OCI-LY1 (cell line): ENCODE measurements at regions not wholly inside any gene's neighbourhood (a gene's known extent, or its start where the extent isn't known, plus 50 kb on each side); places are given as distances from the start of the nearest gene placed in this dataset.

Experiments
- H2AFZ ChIP-seq: fragments of 200-600 bp; sonication (generic), shearing (Covaris generic); 2 replicates; pipeline ENCODE4 v1.6.0; 2014; ENCODE audit warnings: antibody characterized with exemption, mild to moderate bottlenecking, low read length
- H3F3A ChIP-seq: fragments of 200-600 bp; sonication (generic), shearing (Covaris generic); 2 replicates; pipeline ENCODE4 v1.6.0; 2014; ENCODE audit warnings: mild to moderate bottlenecking, antibody characterized with exemption, low read length, moderate library complexity; ENCODE audit not compliant: insufficient read depth
- H3K27ac ChIP-seq: fragments of 200-600 bp; sonication (generic); 2 replicates; pipeline ENCODE4 v1.5.1; 2014; ENCODE audit warnings: low read length, mixed run types, mild to moderate bottlenecking, low read depth; ENCODE audit not compliant: poor library complexity, severe bottlenecking
- H3K27me3 ChIP-seq: fragments of 200-600 bp; sonication (generic); 2 replicates; pipeline ENCODE4 v1.6.0; 2014; ENCODE audit warnings: antibody characterized with exemption, mild to moderate bottlenecking, low read length, moderate library complexity; ENCODE audit not compliant: insufficient read depth
- H3K36me3 ChIP-seq: fragments of 200-600 bp; sonication (generic); 2 replicates; pipeline ENCODE4 v1.6.1; 2014; ENCODE audit warnings: mild to moderate bottlenecking, antibody characterized with exemption, low read length, moderate library complexity, mixed read lengths; ENCODE audit not compliant: insufficient read depth
- H3K4me1 ChIP-seq: fragments of 200-600 bp; sonication (generic); 2 replicates; pipeline ENCODE4 v1.5.1; 2014; ENCODE audit warnings: mild to moderate bottlenecking, low read length, moderate library complexity; ENCODE audit not compliant: insufficient read depth, severe bottlenecking
- H3K4me2 ChIP-seq: fragments of 200-600 bp; sonication (generic), shearing (Covaris generic); 2 replicates; pipeline ENCODE4 v1.6.1; 2014; ENCODE audit warnings: low read length
- H3K4me3 ChIP-seq: fragments of 200-600 bp; sonication (generic); 2 replicates; pipeline ENCODE4 v1.5.1; 2014; ENCODE audit warnings: low read length, low read depth, mild to moderate bottlenecking, mixed read lengths; ENCODE audit not compliant: poor library complexity, severe bottlenecking
- H3K79me2 ChIP-seq: fragments of 200-600 bp; shearing (Covaris generic); 2 replicates; pipeline ENCODE4 v1.6.1; 2016; ENCODE audit warnings: mixed run types, low read length, mixed read lengths; ENCODE audit not compliant: insufficient read depth
- H3K9ac ChIP-seq: fragments of 200-600 bp; sonication (generic), shearing (Covaris generic); 2 replicates; pipeline ENCODE4 v1.6.1; 2014; ENCODE audit warnings: mild to moderate bottlenecking, low read length, mixed read lengths
- H3K9me2 ChIP-seq: fragments of 200-600 bp; sonication (generic), shearing (Covaris generic); 2 replicates; pipeline ENCODE4 v1.6.1; 2014; ENCODE audit warnings: low read depth, mild to moderate bottlenecking, low read length, mixed read lengths
- H3K9me3 ChIP-seq: fragments of 200-600 bp; shearing (Covaris generic); 2 replicates; pipeline ENCODE4 v1.6.1; 2014; ENCODE audit warnings: low read length, mixed read lengths
- H4K20me1 ChIP-seq: fragments of 200-600 bp; sonication (generic), shearing (Covaris generic); 2 replicates; pipeline ENCODE4 v1.6.0; 2016; ENCODE audit warnings: mild to moderate bottlenecking, low read length; ENCODE audit not compliant: insufficient read depth
- CTCF ChIP-seq: fragments of 200-600 bp; sonication (generic), shearing (Covaris generic); IDR thresholded peaks from 2 replicates; pipeline ENCODE4 v1.5.1; 2017; ENCODE audit warnings: mild to moderate bottlenecking, antibody characterized with exemption, low read length, moderate library complexity, mixed read lengths
- EZH2 ChIP-seq: fragments of 200-600 bp; sonication (generic), shearing (Covaris generic); IDR thresholded peaks from 2 replicates; pipeline ENCODE4 v1.8.0; 2017; ENCODE audit warnings: borderline replicate concordance, mixed run types, mild to moderate bottlenecking, antibody characterized with exemption, low read length, moderate library complexity, mixed read lengths

- TF ChIP-seq CTCF (no peak), EZH2 (no peak)
- H3F3A ChIP-seq: no peaks in the 10 kb centered on the region
Observed at GRCh38 chr5:116900793-116901192, 326.2 kb upstream of the SEMA6A start.

GRCh38 chr5:116898917-116899316 lies 324.3 kb upstream of the SEMA6A start:
- Histone ChIP-seq H3K27me3 (no peaks in the 10 kb centered on the region), H3K9me2 (no peaks in the 10 kb centered on the region), H3K4me3 (no peak overlapping the region), H4K20me1 (no peaks in the 10 kb centered on the region), H3K36me3 (no peaks in the 10 kb centered on the region), H3K9me3 (no peaks in the 10 kb centered on the region), H3F3A (no peaks in the 10 kb centered on the region), H2AFZ (no peak overlapping the region), H3K4me2 (no peak overlapping the region), H3K9ac (no peak overlapping the region), H3K4me1 (no peaks in the 10 kb centered on the region), H3K27ac (no peak overlapping the region), H3K79me2 (no peaks in the 10 kb centered on the region)
- no peak for TF ChIP-seq CTCF
- TF ChIP-seq EZH2: no peak

More at GRCh38 chr5:116900793-116901192, 326.2 kb upstream of the SEMA6A start:
- no peak overlapping the region for H3K9ac ChIP-seq
- no peaks in the 10 kb centered on the region for H3K9me2 ChIP-seq
- H3K4me2 ChIP-seq: no peak overlapping the region
- H3K4me3 ChIP-seq: no peak overlapping the region
- no peak overlapping the region for H2AFZ ChIP-seq
- no peaks in the 10 kb centered on the region for H3K79me2 ChIP-seq
- H3K27me3 ChIP-seq: no peaks in the 10 kb centered on the region
- no peak overlapping the region for H3K27ac ChIP-seq
- H3K4me1 ChIP-seq: no peaks in the 10 kb centered on the region
- no peaks in the 10 kb centered on the region for H3K9me3 ChIP-seq
- no peaks in the 10 kb centered on the region for H3K36me3 ChIP-seq
- no peaks in the 10 kb centered on the region for H4K20me1 ChIP-seq

- no peak for TF ChIP-seq CTCF
- no peak for TF ChIP-seq EZH2
- no peak overlapping the region for H3K4me3 ChIP-seq
- no peaks in the 10 kb centered on the region for H3K79me2 ChIP-seq
- no peaks in the 10 kb centered on the region for H3K27me3 ChIP-seq
- H3K4me1 ChIP-seq: no peaks in the 10 kb centered on the region
- no peaks in the 10 kb centered on the region for H3K9me3 ChIP-seq
- H2AFZ ChIP-seq: no peak overlapping the region
- H3K27ac ChIP-seq: no peak overlapping the region
- no peaks in the 10 kb centered on the region for H3K9me2 ChIP-seq
- no peak overlapping the region for H3K4me2 ChIP-seq
- H3F3A ChIP-seq: no peaks in the 10 kb centered on the region
- H4K20me1 ChIP-seq: no peaks in the 10 kb centered on the region
- no peak overlapping the region for H3K9ac ChIP-seq
- H3K36me3 ChIP-seq: no peaks in the 10 kb centered on the region
Observed at GRCh38 chr5:116897291-116897690, 322.7 kb upstream of the SEMA6A start.
